Gastroesophageal sphincter (tissue), 3 donors: ENCODE measurements at regions not wholly inside any gene's neighbourhood (a gene's known extent, or its start where the extent isn't known, plus 50 kb on each side); places are given as distances from the start of the nearest gene placed in this dataset.

Experiments
- EP300 ChIP-seq: sonication (generic); formaldehyde crosslinking; IDR thresholded peaks from one replicate; pipeline ENCODE4 v1.6.1; 2017; ENCODE audit warnings: antibody characterized with exemption, mild to moderate bottlenecking
- POLR2A ChIP-seq, 2 donors: fragments of 450-650 bp; IDR thresholded peaks; one replicate each; pipeline ENCODE4 v1.6.1; 2017; ENCODE audit warnings: antibody characterized with exemption in 2 of 2, mild to moderate bottlenecking in 2 of 2, moderate library complexity in 1 of 2
- POLR2AphosphoS5 ChIP-seq: sonication (generic); formaldehyde crosslinking; IDR thresholded peaks from one replicate; pipeline ENCODE4 v1.6.1; 2017; ENCODE audit warnings: antibody characterized with exemption
- TF ChIP-seq, protein P1 (sequence below), 4 experiments: fragments of 200-600 bp in 2 of 4; fragments of 450-650 bp in 2 of 4; sonication (generic) in 1 of 4; IDR thresholded peaks; one replicate each; pipeline ENCODE4 v1.5.1; 2017 to 2019; ENCODE audit warnings: antibody characterized with exemption in 4 of 4, mild to moderate bottlenecking in 2 of 4, moderate library complexity in 2 of 4

DNA sequence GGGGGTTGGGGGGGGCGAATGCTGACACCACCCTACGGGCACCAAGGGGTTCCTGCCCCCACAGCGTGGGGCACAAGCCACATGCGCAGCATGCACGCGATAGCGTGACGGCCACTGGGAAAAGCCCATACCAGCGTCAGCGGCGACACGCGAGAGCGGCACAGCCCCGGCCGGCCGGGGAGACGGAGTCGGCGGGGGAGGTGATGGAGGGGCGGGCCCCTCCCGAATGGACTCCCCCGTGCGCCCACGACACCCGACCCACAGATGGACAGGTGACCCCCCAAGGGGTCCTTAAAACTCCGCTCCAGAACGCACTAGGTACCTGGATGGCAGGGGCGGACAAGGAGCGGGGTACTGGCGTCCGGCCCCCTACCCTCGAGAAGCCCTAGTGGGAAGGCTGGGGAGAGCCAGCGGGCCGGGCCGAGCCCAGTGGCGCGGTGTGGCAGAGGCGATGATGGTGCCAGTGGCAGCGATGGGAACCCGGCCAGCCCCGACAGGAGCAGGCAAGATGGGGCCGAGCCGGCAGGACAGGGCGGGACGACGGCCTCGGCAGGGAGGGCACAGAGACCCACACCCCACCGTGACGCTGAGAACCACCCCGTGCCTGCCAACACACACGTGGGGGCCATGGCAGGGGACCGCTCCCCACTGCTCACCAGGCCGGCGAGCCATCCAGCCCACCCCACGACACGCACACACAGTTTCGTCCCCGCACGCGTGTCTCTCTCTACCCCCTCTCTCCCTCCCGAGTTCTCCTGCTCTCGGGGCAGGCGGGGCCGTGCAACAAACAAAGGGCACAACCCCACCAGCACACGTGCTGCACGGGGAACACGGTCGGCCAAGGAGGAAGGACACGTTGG is 1959.8 kb upstream of the DEFB115 start:
- TF ChIP-seq, protein P1, sequence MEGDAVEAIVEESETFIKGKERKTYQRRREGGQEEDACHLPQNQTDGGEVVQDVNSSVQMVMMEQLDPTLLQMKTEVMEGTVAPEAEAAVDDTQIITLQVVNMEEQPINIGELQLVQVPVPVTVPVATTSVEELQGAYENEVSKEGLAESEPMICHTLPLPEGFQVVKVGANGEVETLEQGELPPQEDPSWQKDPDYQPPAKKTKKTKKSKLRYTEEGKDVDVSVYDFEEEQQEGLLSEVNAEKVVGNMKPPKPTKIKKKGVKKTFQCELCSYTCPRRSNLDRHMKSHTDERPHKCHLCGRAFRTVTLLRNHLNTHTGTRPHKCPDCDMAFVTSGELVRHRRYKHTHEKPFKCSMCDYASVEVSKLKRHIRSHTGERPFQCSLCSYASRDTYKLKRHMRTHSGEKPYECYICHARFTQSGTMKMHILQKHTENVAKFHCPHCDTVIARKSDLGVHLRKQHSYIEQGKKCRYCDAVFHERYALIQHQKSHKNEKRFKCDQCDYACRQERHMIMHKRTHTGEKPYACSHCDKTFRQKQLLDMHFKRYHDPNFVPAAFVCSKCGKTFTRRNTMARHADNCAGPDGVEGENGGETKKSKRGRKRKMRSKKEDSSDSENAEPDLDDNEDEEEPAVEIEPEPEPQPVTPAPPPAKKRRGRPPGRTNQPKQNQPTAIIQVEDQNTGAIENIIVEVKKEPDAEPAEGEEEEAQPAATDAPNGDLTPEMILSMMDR (IDR thresholded peaks at IDR 0.05) = no peak
- no peak for TF ChIP-seq POLR2A (IDR thresholded peaks at IDR 0.05)
- TF ChIP-seq POLR2AphosphoS5 = no peak
- no peak for TF ChIP-seq EP300
